GM12873 (cell line): ENCODE measurements at regions not wholly inside any gene's neighbourhood (a gene's known extent, or its start where the extent isn't known, plus 50 kb on each side); places are given as distances from the start of the nearest gene placed in this dataset.

Source experiments
- CTCF ChIP-seq: IDR thresholded peaks from 2 replicates; pipeline ENCODE4 v1.5.1; 2012; ENCODE audit warnings: low read depth, mild to moderate bottlenecking, moderate library complexity, low read length, control low read depth; ENCODE audit not compliant: insufficient read depth; ENCODE audit errors: missing control alignments

- no peak for TF ChIP-seq CTCF
Measured at GRCh38 chr4:123183308-123183707, 213.3 kb upstream of the SPRY1 start.

GRCh38 chr4:123186731-123187130, 209.9 kb upstream of the SPRY1 start:
- TF ChIP-seq CTCF, result no peak

- TF ChIP-seq CTCF, result no peak
Measured at GRCh38 chr4:123190176-123190575, 206.4 kb upstream of the SPRY1 start.

GRCh38 chr4:123191728-123192127, 204.9 kb upstream of the SPRY1 start:
- no peak for TF ChIP-seq CTCF

DNA sequence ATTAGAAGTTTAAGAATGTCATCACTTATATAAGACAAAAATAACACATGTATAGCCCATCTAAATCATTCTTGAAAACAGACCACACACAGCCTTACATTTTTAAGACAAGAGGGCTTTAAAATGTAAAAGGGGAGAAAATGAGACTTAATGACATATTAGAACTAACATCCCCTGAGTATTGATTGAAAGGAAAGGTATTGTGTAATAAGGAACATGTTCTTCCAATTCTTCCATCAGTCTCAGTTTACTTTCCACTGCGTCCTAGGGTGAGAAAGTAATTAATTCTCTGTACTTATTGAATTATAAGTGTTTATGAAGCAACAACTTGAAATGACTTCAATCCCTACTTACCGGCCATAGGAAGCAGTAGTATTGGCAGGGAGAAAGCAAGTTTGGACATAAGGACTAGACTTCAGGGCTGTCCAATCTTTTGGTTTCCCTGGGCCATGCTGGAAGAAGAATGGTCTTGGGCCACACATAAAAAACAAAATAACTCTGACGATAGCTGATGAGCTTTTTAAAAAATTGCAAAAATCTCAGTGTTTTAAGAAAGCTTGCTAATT, 202.7 kb upstream of the SPRY1 start:
- no peak for TF ChIP-seq CTCF

- no peak for TF ChIP-seq CTCF
Measured at GRCh38 chr4:123198706-123199105, 197.9 kb upstream of the SPRY1 start.

- TF ChIP-seq CTCF, result no peak
Measured at GRCh38 chr4:123200051-123200940, 196.3 kb upstream of the SPRY1 start.
